ENCODE measurements at regions not wholly inside any gene's neighbourhood (a gene's known extent, or its start where the extent isn't known, plus 50 kb on each side); places are given as distances from the start of the nearest gene placed in this dataset.

DNA sequence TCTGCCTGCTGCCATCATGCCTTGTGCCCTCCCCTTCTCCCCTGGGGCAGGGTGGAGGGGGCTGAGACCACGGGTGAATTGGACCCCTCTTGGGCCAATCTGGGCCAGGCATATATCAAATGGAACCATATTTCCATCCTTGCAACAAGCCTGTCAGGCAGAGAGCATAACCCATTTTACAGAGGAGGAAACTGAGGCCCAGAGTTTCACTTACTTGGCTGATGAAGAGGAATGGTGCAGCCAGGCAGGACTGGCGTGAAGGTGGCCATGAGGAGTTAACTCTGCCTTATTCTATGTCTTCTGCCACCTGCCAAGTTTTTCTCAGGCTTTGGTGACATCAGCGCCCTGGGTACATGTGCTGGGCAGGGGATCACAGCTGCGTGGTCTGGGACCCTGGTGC lies 155.5 kb upstream of the PCBD1 start:
- H3K4me1 ChIP-seq (ENCODE audit: low read depth) = no peaks in the 10 kb centered on the region
- H3K9me3 ChIP-seq = no peaks in the 10 kb centered on the region
- no peak overlapping the region for H3K4me3 ChIP-seq
- DNase-seq = no peak
- TF ChIP-seq, protein P1, sequence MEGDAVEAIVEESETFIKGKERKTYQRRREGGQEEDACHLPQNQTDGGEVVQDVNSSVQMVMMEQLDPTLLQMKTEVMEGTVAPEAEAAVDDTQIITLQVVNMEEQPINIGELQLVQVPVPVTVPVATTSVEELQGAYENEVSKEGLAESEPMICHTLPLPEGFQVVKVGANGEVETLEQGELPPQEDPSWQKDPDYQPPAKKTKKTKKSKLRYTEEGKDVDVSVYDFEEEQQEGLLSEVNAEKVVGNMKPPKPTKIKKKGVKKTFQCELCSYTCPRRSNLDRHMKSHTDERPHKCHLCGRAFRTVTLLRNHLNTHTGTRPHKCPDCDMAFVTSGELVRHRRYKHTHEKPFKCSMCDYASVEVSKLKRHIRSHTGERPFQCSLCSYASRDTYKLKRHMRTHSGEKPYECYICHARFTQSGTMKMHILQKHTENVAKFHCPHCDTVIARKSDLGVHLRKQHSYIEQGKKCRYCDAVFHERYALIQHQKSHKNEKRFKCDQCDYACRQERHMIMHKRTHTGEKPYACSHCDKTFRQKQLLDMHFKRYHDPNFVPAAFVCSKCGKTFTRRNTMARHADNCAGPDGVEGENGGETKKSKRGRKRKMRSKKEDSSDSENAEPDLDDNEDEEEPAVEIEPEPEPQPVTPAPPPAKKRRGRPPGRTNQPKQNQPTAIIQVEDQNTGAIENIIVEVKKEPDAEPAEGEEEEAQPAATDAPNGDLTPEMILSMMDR (IDR thresholded peaks at IDR 0.05) = no peak
- no peaks in the 10 kb centered on the region for H3K36me3 ChIP-seq (ENCODE audit: low read depth)
- intact Hi-C loops (cut with DNase I, micrococcal nuclease) = no loop called here
- ATAC-seq = no peak

DNA sequence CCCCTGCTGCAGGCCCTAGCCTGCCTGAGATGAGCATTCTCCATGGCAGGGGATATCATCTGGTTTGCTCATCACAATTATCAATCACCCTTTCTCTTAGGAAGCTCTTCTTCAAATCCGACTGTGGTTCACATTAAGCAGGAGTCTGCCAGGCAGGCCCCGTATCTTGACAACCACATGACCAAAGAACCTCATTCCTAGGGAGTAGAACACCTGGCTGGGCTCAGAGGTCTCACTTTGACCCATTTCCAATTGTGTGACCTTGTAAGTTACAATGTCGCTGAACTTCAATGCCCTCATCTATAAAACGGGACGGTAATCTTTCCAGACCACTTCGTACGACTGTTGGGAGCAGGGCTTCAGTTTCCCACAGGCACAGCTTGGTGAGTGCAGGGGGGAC lies 156.4 kb upstream of the PCBD1 start:
- DNase-seq (no peak), ATAC-seq (no peak)
- Histone ChIP-seq H3K4me1 (ENCODE audit: low read depth) (no peaks in the 10 kb centered on the region), H3K9me3 (no peaks in the 10 kb centered on the region), H3K4me3 (no peak overlapping the region), H3K36me3 (ENCODE audit: low read depth) (no peaks in the 10 kb centered on the region)
- intact Hi-C loops (cut with DNase I, micrococcal nuclease) = no loop called here
- TF ChIP-seq, protein P1 (IDR thresholded peaks at IDR 0.05) = no peak

DNA sequence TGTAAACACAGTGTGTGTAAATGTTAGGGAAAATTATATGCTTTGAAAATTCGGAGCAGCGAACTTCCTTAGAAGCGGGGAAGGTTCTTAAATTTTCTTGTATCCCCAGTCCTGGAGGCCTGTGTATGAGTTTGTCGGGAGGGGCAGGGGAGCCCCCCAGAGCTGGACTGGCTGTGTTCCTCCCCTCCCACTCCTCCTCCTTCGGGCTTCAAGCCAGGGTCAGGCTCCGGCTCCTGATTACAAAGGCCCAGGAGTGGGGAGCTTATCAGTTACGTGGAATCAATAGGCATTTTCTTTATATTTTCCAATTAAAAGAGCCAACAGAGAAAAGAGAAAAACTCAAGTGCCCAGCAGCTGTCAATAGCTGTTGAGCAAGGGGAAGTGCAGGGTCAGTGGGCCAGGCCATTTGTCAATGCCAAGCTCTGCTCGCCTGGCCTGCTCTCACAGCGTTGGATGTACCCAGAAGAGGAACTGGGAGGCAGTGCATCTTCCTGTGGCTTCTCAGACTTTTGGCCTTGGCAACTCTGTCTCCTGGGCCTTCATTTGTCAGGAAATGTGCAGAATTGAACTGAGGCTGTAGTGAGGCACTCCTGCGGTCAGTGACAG lies 156.9 kb upstream of the PCBD1 start:
- Histone ChIP-seq H3K4me1 (ENCODE audit: low read depth) (no peaks in the 10 kb centered on the region), H3K9me3 (no peaks in the 10 kb centered on the region), H3K36me3 (ENCODE audit: low read depth) (no peaks in the 10 kb centered on the region), H3K4me3 (no peak overlapping the region)
- DNase-seq (no peak), ATAC-seq (no peak)
- TF ChIP-seq, protein P1 (IDR thresholded peaks at IDR 0.05) = no peak
- intact Hi-C loops (cut with DNase I, micrococcal nuclease) = no loop called here

DNA sequence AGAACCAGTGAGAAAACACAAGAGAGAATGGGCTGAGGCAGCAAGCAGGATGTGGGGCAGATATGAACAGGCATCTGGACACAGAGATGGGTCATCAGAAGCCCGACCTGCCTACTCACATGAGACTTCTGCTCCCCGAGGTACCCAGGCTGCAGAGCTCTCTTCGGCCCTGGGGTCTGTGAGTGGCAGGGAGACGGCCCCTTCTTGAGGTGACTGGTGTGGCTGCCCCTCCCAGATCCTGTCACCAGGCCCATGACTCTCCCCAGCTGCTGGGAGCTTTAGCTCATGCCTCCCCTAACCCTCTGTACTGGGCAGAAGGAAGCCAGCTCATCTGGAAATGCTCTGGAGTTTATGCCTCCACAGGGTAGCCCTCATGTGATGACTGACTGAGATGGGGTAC lies 157.6 kb upstream of the PCBD1 start:
- no peaks in the 10 kb centered on the region for H3K36me3 ChIP-seq (ENCODE audit: low read depth)
- TF ChIP-seq, protein P1 (IDR thresholded peaks at IDR 0.05) = no peak
- H3K9me3 ChIP-seq = no peaks in the 10 kb centered on the region
- no peak for DNase-seq
- intact Hi-C loops (cut with DNase I, micrococcal nuclease) = no loop called here
- H3K4me3 ChIP-seq = no peak overlapping the region
- ATAC-seq = no peak
- H3K4me1 ChIP-seq (ENCODE audit: low read depth) = no peaks in the 10 kb centered on the region

DNA sequence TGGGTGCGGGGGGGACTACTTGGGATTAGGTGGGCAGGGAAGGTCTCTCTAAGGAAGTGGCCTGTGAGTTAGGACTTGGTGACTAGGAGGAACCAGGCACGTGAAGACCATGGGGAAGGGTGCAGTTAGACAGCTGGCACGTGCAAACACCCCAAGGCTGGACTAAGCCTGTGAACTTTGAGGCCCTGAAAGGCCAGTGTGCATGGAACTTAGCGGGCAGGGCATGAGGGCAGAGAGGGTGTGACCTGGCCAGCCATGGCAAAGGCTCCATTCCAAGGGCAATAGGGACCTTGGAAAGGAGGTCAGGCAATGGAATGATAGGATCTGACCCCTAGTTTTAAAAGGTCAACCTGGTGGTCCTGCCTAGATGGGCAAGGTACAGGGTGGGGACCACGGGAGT lies 158.4 kb upstream of the PCBD1 start:
- Histone ChIP-seq H3K36me3 (ENCODE audit: low read depth) (no peaks in the 10 kb centered on the region), H3K9me3 (no peaks in the 10 kb centered on the region), H3K4me1 (ENCODE audit: low read depth) (no peaks in the 10 kb centered on the region), H3K4me3 (no peak overlapping the region)
- TF ChIP-seq, protein P1 (IDR thresholded peaks at IDR 0.05) = no peak
- ATAC-seq (no peak), DNase-seq (no peak)
- intact Hi-C loops (cut with DNase I, micrococcal nuclease) = no loop called here
